ENCODE measurements at regions not wholly inside any gene's neighbourhood (a gene's known extent, or its start where the extent isn't known, plus 50 kb on each side); places are given as distances from the start of the nearest gene placed in this dataset.

- in situ Hi-C loops (cut with HindIII; ENCODE audit: low pct_ligation_motif_present, low pct_unique_long_range_greater_than_20kb, low sequenced_read_pairs): no loop called here
- no peak for DNase-seq
These were observed 165.3 kb upstream of the SYT6 start for GRCh38 chr1:114318961-114319360.

GRCh38 chr1:114316204-114316603, 162.5 kb upstream of the SYT6 start:
- in situ Hi-C loops (cut with HindIII; ENCODE audit: low pct_ligation_motif_present, low pct_unique_long_range_greater_than_20kb, low sequenced_read_pairs): no loop called here

GRCh38 chr1:114315631-114316030, 162.0 kb upstream of the SYT6 start:
- no peak for DNase-seq
- in situ Hi-C loops (cut with HindIII; ENCODE audit: low pct_ligation_motif_present, low pct_unique_long_range_greater_than_20kb, low sequenced_read_pairs): no loop called here

More at GRCh38 chr1:114316204-114316603, 162.5 kb upstream of the SYT6 start:
- DNase-seq: no peak

- DNase-seq: no peak
- in situ Hi-C loops (cut with HindIII; ENCODE audit: low pct_ligation_motif_present, low pct_unique_long_range_greater_than_20kb, low sequenced_read_pairs): no loop called here
These were observed 160.9 kb upstream of the SYT6 start for GRCh38 chr1:114314576-114314975.

DNA sequence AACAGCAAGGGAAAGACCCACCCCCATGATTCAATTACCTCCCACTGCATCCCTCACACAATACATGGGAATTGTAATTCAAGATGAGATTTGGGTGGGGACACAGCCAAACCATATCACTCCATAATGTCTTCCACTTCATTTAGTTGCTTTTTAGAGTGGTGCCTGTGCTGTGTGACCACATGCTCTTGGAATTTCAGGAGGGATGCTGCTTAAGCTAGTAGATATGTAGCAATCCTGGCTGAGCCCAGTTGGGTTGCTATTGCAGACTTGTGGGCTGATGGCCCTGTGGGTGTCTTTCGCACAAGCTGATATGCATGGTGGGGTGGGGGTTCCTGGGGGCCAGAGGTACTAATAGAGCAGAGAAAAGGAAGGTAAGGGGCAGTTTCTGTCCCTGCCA, 160.4 kb upstream of the SYT6 start:
- in situ Hi-C loops (cut with HindIII; ENCODE audit: low pct_ligation_motif_present, low pct_unique_long_range_greater_than_20kb, low sequenced_read_pairs): no loop called here
- no peak for DNase-seq

- in situ Hi-C loops (cut with HindIII; ENCODE audit: low pct_ligation_motif_present, low pct_unique_long_range_greater_than_20kb, low sequenced_read_pairs): no loop called here
These were observed 157.1 kb upstream of the SYT6 start for GRCh38 chr1:114310695-114311271.

DNA sequence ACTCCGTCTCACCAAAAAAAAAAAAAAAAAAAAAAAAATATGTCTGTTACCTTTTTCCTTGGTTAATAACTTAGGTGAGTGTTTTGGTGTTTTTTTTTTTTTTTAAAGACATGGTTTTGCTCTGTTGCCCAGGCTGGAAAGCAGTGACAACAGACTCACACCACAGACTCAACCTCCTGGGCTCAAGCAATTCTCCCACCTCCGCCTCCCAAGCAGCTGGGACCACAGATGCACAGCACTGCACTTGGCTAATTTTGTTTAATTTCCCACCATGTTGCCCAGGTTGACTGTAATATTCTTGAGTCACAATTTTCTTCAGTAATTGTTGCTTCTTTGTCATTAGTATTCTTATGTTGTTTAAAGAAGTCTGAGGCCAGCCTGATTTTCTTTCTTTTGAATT, 149.2 kb upstream of the SYT6 start:
- no peak for DNase-seq
- in situ Hi-C loops (cut with HindIII; ENCODE audit: low pct_ligation_motif_present, low pct_unique_long_range_greater_than_20kb, low sequenced_read_pairs): no loop called here

More at GRCh38 chr1:114310695-114311271, 157.1 kb upstream of the SYT6 start:
- DNase-seq: peak; percentile 40

DNA sequence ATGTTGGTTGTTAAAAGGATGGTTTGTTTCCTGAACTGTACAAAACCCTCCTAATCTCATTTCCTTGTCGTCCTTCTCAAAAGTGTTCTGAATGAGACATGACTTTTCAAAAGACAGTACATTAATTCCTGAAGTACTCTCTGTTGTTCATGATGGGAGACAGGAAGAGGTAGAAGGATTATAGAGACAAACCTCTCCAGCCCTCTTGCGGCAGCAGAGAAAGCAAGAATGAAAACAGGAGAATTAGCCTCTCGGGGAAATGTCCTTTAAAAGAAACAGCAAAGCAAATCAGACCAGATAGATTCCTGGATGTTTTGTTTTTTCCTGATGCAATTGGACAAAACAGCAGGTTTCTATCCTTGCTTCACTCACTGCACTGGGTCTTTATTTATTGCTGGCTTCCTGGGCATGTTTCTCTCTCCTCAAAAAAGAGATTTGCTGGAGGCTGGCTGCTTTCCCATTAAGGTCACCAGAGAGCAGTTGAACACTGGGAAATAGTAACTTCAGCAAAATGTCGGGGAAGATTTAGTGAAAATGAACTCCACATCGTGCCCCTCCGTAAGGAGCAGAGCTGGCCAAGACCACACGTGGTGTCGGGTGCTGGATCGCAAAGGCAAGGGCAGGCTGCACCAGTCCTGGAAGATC, 145.8 kb upstream of the SYT6 start:
- in situ Hi-C loops (cut with HindIII; ENCODE audit: low pct_ligation_motif_present, low pct_unique_long_range_greater_than_20kb, low sequenced_read_pairs): no loop called here
- no peak for DNase-seq

DNA sequence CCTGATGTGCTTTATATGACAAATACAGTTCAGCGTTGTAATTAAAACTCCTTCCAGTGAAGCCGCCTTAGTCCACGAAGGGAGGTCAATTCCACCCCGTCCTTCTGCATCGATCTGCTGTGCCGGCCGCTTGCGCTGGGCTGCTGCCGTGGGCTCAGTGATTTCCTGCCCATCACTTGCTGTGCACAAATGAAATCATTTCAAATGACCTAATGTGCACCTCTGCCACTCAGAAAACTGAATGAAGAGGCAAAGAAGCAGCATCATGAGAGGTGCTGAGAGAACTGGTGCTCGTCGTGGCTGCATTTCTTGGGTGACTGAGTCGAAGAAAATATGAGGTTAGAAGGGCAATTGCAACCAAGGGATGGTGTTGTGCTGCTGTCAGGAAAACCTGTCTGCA, 144.3 kb upstream of the SYT6 start:
- in situ Hi-C loops (cut with HindIII; ENCODE audit: low pct_ligation_motif_present, low pct_unique_long_range_greater_than_20kb, low sequenced_read_pairs): no loop called here
- DNase-seq: no peak

GRCh38 chr1:114296413-114296812, 142.7 kb upstream of the SYT6 start:
- no peak for DNase-seq
- in situ Hi-C loops (cut with HindIII; ENCODE audit: low pct_ligation_motif_present, low pct_unique_long_range_greater_than_20kb, low sequenced_read_pairs): no loop called here

DNA sequence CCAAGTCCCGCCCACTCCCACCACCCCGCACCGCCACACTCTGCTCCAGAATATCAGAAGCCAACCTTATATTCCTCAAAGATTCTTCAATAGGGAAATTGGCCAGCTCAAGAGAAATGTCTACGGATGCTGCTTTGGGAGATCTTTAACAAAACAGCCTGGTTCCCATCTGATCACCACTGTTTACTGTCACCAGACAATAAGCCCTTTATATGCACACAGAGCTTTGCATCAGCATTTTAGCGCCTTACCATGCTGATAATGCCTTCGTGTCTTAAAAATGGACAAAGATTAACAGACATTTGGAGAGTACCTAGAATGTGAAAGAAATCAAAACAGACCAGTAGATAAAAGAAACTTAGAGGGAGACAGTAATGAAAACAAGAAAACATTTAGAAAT, 141.7 kb upstream of the SYT6 start:
- DNase-seq: no peak
- in situ Hi-C loops (cut with HindIII; ENCODE audit: low pct_ligation_motif_present, low pct_unique_long_range_greater_than_20kb, low sequenced_read_pairs): no loop called here

DNA sequence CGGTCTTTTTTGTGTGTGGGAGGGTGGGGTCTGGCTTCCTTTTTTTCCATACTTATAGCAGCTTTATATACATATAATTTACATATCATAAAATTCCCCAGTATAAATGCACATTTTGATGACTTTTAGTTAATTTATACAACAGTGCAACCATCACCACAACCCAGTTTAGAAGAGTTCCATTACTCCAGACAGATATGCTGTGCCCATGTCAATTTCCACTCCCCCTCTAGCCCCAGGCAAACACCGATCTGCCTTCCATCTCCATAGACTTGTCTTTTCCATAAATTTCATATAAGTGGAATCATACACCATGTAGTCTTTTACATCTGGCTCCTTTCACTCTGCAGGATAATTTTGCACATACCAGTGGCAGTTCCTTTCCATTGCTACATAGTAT, 139.2 kb upstream of the SYT6 start:
- in situ Hi-C loops (cut with HindIII; ENCODE audit: low pct_ligation_motif_present, low pct_unique_long_range_greater_than_20kb, low sequenced_read_pairs): no loop called here
- no peak for DNase-seq

- in situ Hi-C loops (cut with HindIII; ENCODE audit: low pct_ligation_motif_present, low pct_unique_long_range_greater_than_20kb, low sequenced_read_pairs): no loop called here
These were observed 138.5 kb upstream of the SYT6 start for GRCh38 chr1:114292194-114292593.

GRCh38 chr1:114290776-114291175, 137.1 kb upstream of the SYT6 start:
- in situ Hi-C loops (cut with HindIII; ENCODE audit: low pct_ligation_motif_present, low pct_unique_long_range_greater_than_20kb, low sequenced_read_pairs): no loop called here
- DNase-seq: no peak

More at GRCh38 chr1:114292194-114292593, 138.5 kb upstream of the SYT6 start:
- DNase-seq: no peak

DNA sequence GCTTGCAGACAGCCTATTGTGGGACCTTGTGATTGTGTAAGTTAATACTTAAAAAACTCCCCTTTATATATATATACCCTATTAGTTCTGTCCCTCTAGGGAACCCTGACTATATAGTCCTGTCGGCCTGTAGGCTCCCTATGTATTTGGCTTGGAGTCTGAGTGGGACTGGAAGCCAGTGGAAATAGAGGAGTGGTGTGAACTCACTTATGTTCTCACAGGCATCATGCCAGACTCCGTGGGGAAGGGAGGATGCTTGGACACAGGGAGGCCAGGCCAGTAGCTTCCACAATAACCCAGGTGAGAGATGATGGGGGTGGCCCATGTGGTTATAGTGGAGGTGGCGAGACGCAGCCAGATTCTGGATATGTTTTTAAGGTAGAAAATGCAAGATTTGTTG, 136.7 kb upstream of the SYT6 start:
- in situ Hi-C loops (cut with HindIII; ENCODE audit: low pct_ligation_motif_present, low pct_unique_long_range_greater_than_20kb, low sequenced_read_pairs): no loop called here
- DNase-seq: no peak

DNA sequence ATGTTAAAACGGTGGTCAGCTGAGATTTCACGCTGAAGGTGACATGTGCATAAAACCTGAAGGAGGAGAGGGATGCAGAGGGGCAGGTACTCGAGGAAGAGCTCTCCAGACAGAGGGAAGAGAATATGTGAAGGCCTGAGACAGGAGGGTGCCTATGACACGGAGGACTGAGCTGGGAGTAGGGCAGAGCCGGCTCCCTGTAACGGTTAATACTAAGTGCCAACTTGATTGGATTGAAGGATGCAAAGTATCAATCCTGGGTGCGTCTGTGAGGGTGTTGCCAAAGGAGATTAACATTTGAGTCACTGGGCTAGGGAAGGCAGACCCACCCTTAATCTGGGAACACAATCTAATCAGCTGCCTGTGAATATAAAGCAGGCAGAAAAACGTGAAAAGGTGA, 136.2 kb upstream of the SYT6 start:
- no peak for DNase-seq
- in situ Hi-C loops (cut with HindIII; ENCODE audit: low pct_ligation_motif_present, low pct_unique_long_range_greater_than_20kb, low sequenced_read_pairs): no loop called here

GRCh38 chr1:114289306-114289705, 135.6 kb upstream of the SYT6 start:
- in situ Hi-C loops (cut with HindIII; ENCODE audit: low pct_ligation_motif_present, low pct_unique_long_range_greater_than_20kb, low sequenced_read_pairs): no loop called here
- DNase-seq: no peak

- no peak for DNase-seq
- in situ Hi-C loops (cut with HindIII; ENCODE audit: low pct_ligation_motif_present, low pct_unique_long_range_greater_than_20kb, low sequenced_read_pairs): no loop called here
These were observed 133.3 kb upstream of the SYT6 start for GRCh38 chr1:114286960-114287359.

GRCh38 chr1:114286179-114286578, 132.5 kb upstream of the SYT6 start:
- in situ Hi-C loops (cut with HindIII; ENCODE audit: low pct_ligation_motif_present, low pct_unique_long_range_greater_than_20kb, low sequenced_read_pairs): no loop called here
- no peak for DNase-seq

DNA sequence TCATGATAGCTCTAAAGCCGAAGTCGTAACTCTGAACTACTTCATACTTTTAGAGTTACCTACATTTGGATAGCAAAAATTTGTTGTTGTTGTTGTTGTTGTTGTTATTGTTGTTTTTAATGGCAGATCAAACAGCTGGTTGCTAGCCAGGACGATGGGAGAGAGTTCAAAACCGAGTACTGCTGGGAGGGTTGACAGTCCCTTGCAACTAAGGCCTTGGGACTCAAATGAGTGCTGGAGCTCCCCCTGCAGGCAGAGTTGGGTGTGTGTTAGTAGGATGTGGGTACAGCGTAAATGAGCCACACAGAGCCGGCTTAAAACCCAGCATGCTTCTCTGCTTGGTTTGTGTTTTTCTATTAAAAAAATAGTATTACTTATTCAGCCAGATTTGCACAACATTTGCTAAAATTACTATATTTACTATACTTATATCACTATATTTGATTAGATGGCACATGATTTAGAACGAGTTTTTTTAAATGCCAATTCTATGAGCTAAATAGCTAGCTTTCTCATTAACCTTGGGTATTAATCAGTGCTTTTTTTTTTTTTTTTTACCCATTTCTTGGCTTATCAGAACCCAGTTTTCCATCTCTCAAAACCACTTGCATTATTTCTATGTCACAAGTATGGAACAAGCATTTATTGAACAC, 129.2 kb upstream of the SYT6 start:
- in situ Hi-C loops (cut with HindIII; ENCODE audit: low pct_ligation_motif_present, low pct_unique_long_range_greater_than_20kb, low sequenced_read_pairs): no loop called here
- DNase-seq: peak; percentile 74

All from ACHN (cell line).